Tibial nerve (tissue), 4 donors: ENCODE measurements at regions not wholly inside any gene's neighbourhood (a gene's known extent, or its start where the extent isn't known, plus 50 kb on each side); places are given as distances from the start of the nearest gene placed in this dataset.

Source experiments
- CTCF ChIP-seq, 5 experiments: fragments of 200-600 bp in 3 of 5; fragments of 450-650 bp in 2 of 5; sonication (generic) in 3 of 5; IDR thresholded peaks; one replicate each; pipeline ENCODE4 v1.5.1; 2016 to 2019; ENCODE audit warnings: antibody characterized with exemption in 5 of 5, mild to moderate bottlenecking in 3 of 5, moderate library complexity in 2 of 5
- EP300 ChIP-seq, 2 donors: sonication (generic); formaldehyde crosslinking; IDR thresholded peaks; one replicate each; pipeline ENCODE4 v1.6.1; 2017; ENCODE audit warnings: antibody characterized with exemption in 2 of 2, mild to moderate bottlenecking in 1 of 2
- POLR2A ChIP-seq, 2 donors: fragments of 450-650 bp; IDR thresholded peaks; one replicate each; pipeline ENCODE4 v1.6.1; 2017; ENCODE audit warnings: antibody characterized with exemption in 2 of 2, mild to moderate bottlenecking in 2 of 2, moderate library complexity in 2 of 2

DNA sequence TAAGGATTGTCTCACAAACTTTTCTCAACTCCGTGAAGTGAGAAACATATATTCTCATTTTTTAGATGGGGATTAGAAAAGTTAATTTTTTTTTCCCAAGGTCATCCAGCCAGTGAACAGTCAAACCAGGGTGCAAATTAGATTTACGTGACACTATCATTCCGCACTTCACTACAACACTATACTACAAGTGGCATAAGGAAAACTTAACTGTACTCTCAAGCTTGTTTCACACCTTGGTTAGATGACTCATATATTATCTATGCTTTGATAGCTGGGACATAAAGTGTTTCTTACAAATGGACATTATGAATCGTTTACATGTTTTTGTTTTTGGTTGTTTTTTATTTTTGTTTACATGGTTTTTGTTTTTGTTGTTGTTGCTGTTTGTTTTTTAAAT is 525.7 kb downstream of the PPARGC1A start:
- TF ChIP-seq CTCF (IDR thresholded peaks at IDR 0.05) = no peak
- no peak for TF ChIP-seq EP300 (IDR thresholded peaks at IDR 0.05)
- no peak for TF ChIP-seq POLR2A (IDR thresholded peaks at IDR 0.05)
